GM18498 (cell line): ENCODE measurements at regions not wholly inside any gene's neighbourhood (a gene's known extent, or its start where the extent isn't known, plus 50 kb on each side); places are given as distances from the start of the nearest gene placed in this dataset.
A peak's percentile ranks its signal among the peaks of the same experiment; 100 is the strongest.

ENCODE experiments used
- ATAC-seq: cut with Tn5 transposase; IDR thresholded peaks from one replicate; pipeline ENCODE4 v1.9.1; 2021; ENCODE audit warnings: mild to moderate bottlenecking, moderate library complexity; ENCODE audit not compliant: unreplicated experiment

GRCh38 chr13:78428646-78429045, 174.7 kb downstream of the POU4F1 start:
- no peak for ATAC-seq

GRCh38 chr13:78426183-78426582, 177.2 kb downstream of the POU4F1 start:
- no peak for ATAC-seq

- ATAC-seq = peak; percentile 96
Measured at GRCh38 chr13:78420814-78421213, 182.5 kb downstream of the POU4F1 start.

- no peak for ATAC-seq
Measured at GRCh38 chr13:78413887-78414553, 189.3 kb downstream of the POU4F1 start.

- no peak for ATAC-seq
Measured at GRCh38 chr13:78410847-78411246, 192.5 kb downstream of the POU4F1 start.

GRCh38 chr13:78410164-78410563, 193.2 kb downstream of the POU4F1 start:
- no peak for ATAC-seq

- ATAC-seq = peak; percentile 81
Measured at GRCh38 chr13:78409172-78409571, 194.2 kb downstream of the POU4F1 start.

GRCh38 chr13:78404846-78405360, 198.4 kb downstream of the POU4F1 start:
- no peak for ATAC-seq

GRCh38 chr13:78402708-78403400, 200.5 kb downstream of the POU4F1 start:
- no peak for ATAC-seq

- no peak for ATAC-seq
Measured at GRCh38 chr13:78401873-78402707, 201.3 kb downstream of the POU4F1 start.

- peak; percentile 97 for ATAC-seq
Measured at GRCh38 chr13:78398743-78399410, 204.5 kb downstream of the POU4F1 start.

- peak; percentile 45 for ATAC-seq
Measured at GRCh38 chr13:78393286-78394142, 209.8 kb downstream of the POU4F1 start.

GRCh38 chr13:78383899-78384298, 219.5 kb downstream of the POU4F1 start:
- ATAC-seq = no peak

- ATAC-seq = no peak
Measured at GRCh38 chr13:78383071-78383484, 220.3 kb downstream of the POU4F1 start.

GRCh38 chr13:78382491-78382890, 220.9 kb downstream of the POU4F1 start:
- ATAC-seq = no peak

- ATAC-seq = no peak
Measured at GRCh38 chr13:78376822-78377221, 226.5 kb downstream of the POU4F1 start.

GRCh38 chr13:78376033-78376432, 227.3 kb downstream of the POU4F1 start:
- no peak for ATAC-seq

GRCh38 chr13:78372581-78372980, 230.8 kb downstream of the POU4F1 start:
- no peak for ATAC-seq

- ATAC-seq = no peak
Measured at GRCh38 chr13:78370231-78370630, 233.1 kb downstream of the POU4F1 start.

GRCh38 chr13:78364711-78365110, 238.6 kb downstream of the POU4F1 start:
- ATAC-seq = no peak
